ENCODE measurements at regions not wholly inside any gene's neighbourhood (a gene's known extent, or its start where the extent isn't known, plus 50 kb on each side); places are given as distances from the start of the nearest gene placed in this dataset.

DNA sequence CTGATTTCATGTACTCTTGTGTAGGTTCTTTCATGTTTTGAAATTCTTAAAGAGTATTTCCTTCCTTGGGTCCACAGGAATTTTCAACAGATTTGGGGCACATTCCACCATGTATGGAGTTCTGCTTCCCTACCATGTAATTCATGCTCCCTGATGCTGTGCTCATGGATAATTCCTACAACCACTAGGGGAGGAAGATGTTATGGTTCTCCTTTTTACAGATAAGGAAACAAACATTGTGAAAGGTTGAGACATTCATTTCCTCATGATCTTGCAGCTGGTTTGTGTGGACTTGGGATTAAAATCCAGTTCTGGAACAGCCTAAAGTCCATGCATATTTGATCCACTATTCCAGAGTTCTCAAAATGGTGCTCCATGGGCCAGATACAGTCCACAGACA is 174.9 kb upstream of the FRMD4B start (continued):
- TF ChIP-seq, protein P1, sequence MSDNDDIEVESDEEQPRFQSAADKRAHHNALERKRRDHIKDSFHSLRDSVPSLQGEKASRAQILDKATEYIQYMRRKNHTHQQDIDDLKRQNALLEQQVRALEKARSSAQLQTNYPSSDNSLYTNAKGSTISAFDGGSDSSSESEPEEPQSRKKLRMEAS (IDR thresholded peaks at IDR 0.05; ENCODE audit: low read depth), result no peak
- TF ChIP-seq FOSL2 (IDR thresholded peaks at IDR 0.05; ENCODE audit: borderline replicate concordance, low read depth), result no peak
- no peak for TF ChIP-seq GATA2 (CRISPR knock-in tag; IDR thresholded peaks at IDR 0.05)
- TF ChIP-seq RXRA (IDR thresholded peaks at IDR 0.05; ENCODE audit: borderline replicate concordance, low read depth), result no peak

DNA sequence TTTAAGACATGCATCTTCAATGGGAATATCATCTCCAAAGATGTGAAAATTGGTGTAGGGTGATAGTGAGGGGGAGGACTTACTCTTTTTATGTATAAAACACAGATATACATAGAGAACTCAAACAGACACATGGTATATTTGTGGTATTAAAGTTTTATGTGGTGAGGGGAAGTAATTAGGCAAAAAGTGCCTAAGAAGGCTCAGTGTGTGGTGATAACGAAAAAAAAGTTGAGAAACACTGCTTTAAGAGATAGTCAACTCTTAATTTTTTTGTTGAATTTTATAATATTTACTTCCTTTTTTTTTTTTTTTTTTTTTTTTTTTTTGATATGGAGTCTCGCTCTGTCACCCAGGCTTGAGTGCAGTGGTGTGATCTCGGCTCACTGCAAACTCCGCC is 174.2 kb upstream of the FRMD4B start:
- Histone ChIP-seq H3K27ac (ENCODE audit: low read depth in 2 of 2, low read length in 1 of 2) (no peak overlapping the region), H3K9ac (no peak overlapping the region), H3K4me2 (no peak overlapping the region), H2AFZ (ENCODE audit: low read depth) (no peak overlapping the region), H3K36me3 (replicated peaks in 1 of 2; ENCODE audit: control insufficient read depth in 1 of 2, insufficient read depth in 2 of 2, low read length in 1 of 2) (no peaks in the 10 kb centered on the region), H3K9me2 (no peaks in the 10 kb centered on the region), H4K20me1 (ENCODE audit: insufficient read depth) (no peaks in the 10 kb centered on the region), H3K79me2 (ENCODE audit: insufficient read depth) (no peaks in the 10 kb centered on the region), H3K4me1 (ENCODE audit: control insufficient read depth in 1 of 2, insufficient read depth in 2 of 2, low read depth in 1 of 2, low read length in 1 of 2) (no peaks in the 10 kb centered on the region; a peak in 1 of 4 replicates), H3K9me3 (no peaks in the 10 kb centered on the region), H3K27me3 (ENCODE audit: insufficient read depth) (no peaks in the 10 kb centered on the region), H3F3A (replicated peaks; ENCODE audit: insufficient read depth) (no peaks in the 10 kb centered on the region), H3K4me3 (ENCODE audit: low read depth in 2 of 2, low read length in 1 of 2) (no peak overlapping the region)
- WGBS (ENCODE audit: low lambda C conversion rate), result 56% methylated on average over 4 of the region's 4 CpGs
- ChIA-PET CTCF (interaction anchor here (1.0 to 1.5 kb wide), 2 partner anchors 10 to 15 kb away, joined by 3 to 4 read pairs; no protein-coding TSS in a partner anchor), POLR2A (no interaction called here)
- DNase-seq, result no peak
- TF ChIP-seq NRF1 (IDR thresholded peaks at IDR 0.05; ENCODE audit: low read depth, low read length) (no peak), POLR2AphosphoS5 (IDR thresholded peaks at IDR 0.05; ENCODE audit: low read depth, low read length) (no peak), NFIC (IDR thresholded peaks at IDR 0.05; ENCODE audit: borderline replicate concordance) (no peak), GATA2 (CRISPR knock-in tag; IDR thresholded peaks at IDR 0.05) (no peak), GABPA (IDR thresholded peaks at IDR 0.05; ENCODE audit: low read depth) (no peak), MXI1 (IDR thresholded peaks at IDR 0.05; ENCODE audit: low read depth, low read length) (no peak), TAF1 (IDR thresholded peaks at IDR 0.05; ENCODE audit: borderline replicate concordance, low read depth, low read length) (no peak), TEAD4 (IDR thresholded peaks at IDR 0.05; ENCODE audit: borderline replicate concordance, insufficient read depth) (no peak), FOXJ3 (CRISPR knock-in tag; IDR thresholded peaks at IDR 0.05) (no peak), SMC3 (IDR thresholded peaks at IDR 0.05; ENCODE audit: low read depth, low read length) (no peak), FOXM1 (IDR thresholded peaks at IDR 0.05; ENCODE audit: low read depth) (no peak), ELF1 (IDR thresholded peaks at IDR 0.05) (no peak), MEF2A (IDR thresholded peaks at IDR 0.05; ENCODE audit: borderline replicate concordance, low read depth) (no peak), EP300 (IDR thresholded peaks at IDR 0.05; ENCODE audit: borderline replicate concordance in 1 of 2, low read depth in 1 of 2, low read length in 1 of 2) (no peak), RCOR1 (IDR thresholded peaks at IDR 0.05; ENCODE audit: low read length) (no peak)
- TF ChIP-seq, protein P2, sequence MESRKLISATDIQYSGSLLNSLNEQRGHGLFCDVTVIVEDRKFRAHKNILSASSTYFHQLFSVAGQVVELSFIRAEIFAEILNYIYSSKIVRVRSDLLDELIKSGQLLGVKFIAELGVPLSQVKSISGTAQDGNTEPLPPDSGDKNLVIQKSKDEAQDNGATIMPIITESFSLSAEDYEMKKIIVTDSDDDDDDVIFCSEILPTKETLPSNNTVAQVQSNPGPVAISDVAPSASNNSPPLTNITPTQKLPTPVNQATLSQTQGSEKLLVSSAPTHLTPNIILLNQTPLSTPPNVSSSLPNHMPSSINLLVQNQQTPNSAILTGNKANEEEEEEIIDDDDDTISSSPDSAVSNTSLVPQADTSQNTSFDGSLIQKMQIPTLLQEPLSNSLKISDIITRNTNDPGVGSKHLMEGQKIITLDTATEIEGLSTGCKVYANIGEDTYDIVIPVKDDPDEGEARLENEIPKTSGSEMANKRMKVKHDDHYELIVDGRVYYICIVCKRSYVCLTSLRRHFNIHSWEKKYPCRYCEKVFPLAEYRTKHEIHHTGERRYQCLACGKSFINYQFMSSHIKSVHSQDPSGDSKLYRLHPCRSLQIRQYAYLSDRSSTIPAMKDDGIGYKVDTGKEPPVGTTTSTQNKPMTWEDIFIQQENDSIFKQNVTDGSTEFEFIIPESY (IDR thresholded peaks at IDR 0.05; ENCODE audit: borderline replicate concordance, low read depth), result no peak
- TF ChIP-seq, protein P3, sequence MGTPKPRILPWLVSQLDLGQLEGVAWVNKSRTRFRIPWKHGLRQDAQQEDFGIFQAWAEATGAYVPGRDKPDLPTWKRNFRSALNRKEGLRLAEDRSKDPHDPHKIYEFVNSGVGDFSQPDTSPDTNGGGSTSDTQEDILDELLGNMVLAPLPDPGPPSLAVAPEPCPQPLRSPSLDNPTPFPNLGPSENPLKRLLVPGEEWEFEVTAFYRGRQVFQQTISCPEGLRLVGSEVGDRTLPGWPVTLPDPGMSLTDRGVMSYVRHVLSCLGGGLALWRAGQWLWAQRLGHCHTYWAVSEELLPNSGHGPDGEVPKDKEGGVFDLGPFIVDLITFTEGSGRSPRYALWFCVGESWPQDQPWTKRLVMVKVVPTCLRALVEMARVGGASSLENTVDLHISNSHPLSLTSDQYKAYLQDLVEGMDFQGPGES (IDR thresholded peaks at IDR 0.05; ENCODE audit: low read depth, low read length), result no peak
- TF ChIP-seq, protein P4, sequence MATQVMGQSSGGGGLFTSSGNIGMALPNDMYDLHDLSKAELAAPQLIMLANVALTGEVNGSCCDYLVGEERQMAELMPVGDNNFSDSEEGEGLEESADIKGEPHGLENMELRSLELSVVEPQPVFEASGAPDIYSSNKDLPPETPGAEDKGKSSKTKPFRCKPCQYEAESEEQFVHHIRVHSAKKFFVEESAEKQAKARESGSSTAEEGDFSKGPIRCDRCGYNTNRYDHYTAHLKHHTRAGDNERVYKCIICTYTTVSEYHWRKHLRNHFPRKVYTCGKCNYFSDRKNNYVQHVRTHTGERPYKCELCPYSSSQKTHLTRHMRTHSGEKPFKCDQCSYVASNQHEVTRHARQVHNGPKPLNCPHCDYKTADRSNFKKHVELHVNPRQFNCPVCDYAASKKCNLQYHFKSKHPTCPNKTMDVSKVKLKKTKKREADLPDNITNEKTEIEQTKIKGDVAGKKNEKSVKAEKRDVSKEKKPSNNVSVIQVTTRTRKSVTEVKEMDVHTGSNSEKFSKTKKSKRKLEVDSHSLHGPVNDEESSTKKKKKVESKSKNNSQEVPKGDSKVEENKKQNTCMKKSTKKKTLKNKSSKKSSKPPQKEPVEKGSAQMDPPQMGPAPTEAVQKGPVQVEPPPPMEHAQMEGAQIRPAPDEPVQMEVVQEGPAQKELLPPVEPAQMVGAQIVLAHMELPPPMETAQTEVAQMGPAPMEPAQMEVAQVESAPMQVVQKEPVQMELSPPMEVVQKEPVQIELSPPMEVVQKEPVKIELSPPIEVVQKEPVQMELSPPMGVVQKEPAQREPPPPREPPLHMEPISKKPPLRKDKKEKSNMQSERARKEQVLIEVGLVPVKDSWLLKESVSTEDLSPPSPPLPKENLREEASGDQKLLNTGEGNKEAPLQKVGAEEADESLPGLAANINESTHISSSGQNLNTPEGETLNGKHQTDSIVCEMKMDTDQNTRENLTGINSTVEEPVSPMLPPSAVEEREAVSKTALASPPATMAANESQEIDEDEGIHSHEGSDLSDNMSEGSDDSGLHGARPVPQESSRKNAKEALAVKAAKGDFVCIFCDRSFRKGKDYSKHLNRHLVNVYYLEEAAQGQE (IDR thresholded peaks at IDR 0.05; ENCODE audit: low read depth, low read length), result no peak
- TF ChIP-seq, protein P5, sequence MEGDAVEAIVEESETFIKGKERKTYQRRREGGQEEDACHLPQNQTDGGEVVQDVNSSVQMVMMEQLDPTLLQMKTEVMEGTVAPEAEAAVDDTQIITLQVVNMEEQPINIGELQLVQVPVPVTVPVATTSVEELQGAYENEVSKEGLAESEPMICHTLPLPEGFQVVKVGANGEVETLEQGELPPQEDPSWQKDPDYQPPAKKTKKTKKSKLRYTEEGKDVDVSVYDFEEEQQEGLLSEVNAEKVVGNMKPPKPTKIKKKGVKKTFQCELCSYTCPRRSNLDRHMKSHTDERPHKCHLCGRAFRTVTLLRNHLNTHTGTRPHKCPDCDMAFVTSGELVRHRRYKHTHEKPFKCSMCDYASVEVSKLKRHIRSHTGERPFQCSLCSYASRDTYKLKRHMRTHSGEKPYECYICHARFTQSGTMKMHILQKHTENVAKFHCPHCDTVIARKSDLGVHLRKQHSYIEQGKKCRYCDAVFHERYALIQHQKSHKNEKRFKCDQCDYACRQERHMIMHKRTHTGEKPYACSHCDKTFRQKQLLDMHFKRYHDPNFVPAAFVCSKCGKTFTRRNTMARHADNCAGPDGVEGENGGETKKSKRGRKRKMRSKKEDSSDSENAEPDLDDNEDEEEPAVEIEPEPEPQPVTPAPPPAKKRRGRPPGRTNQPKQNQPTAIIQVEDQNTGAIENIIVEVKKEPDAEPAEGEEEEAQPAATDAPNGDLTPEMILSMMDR (IDR thresholded peaks at IDR 0.05), result no peak

Measured in SK-N-SH (cell line).